Esophagus squamous epithelium (tissue), 5 donors: ENCODE measurements at regions not wholly inside any gene's neighbourhood (a gene's known extent, or its start where the extent isn't known, plus 50 kb on each side); places are given as distances from the start of the nearest gene placed in this dataset.
"Not testable (repeated sequence)": the region's sequence is repeated elsewhere in the genome, so short reads cannot be mapped to it uniquely, and the experiment has no call there.

Experiments used
- DNase-seq: peaks from one replicate; lab custom pipeline; 2025; lab: John Stamatoyannopoulos, UW
- H3K27ac ChIP-seq, 4 donors: fragments of 200-600 bp; sonication (generic); one replicate each; pipeline ENCODE4 v1.5.1; 2016 to 2019; ENCODE audit warnings: mild to moderate bottlenecking in 1 of 4
- H3K27me3 ChIP-seq, 4 donors: fragments of 200-600 bp; sonication (generic); 1 replicate in 3 of 4; 2 replicates in 1 of 4; pipeline versions ENCODE4 v1.5.1 to v1.6.0; 2017 to 2021; ENCODE audit warnings: antibody characterized with exemption in 1 of 4
- H3K36me3 ChIP-seq, 3 donors: fragments of 200-600 bp; sonication (generic); one replicate each; pipeline ENCODE4 v1.5.1; 2016 to 2019
- H3K4me1 ChIP-seq, 3 donors: fragments of 200-600 bp; sonication (generic); one replicate each; pipeline ENCODE4 v1.5.1; 2017 to 2019
- H3K4me3 ChIP-seq, 4 donors: fragments of 200-600 bp; sonication (generic); 1 replicate in 3 of 4; 2 replicates in 1 of 4; pipeline ENCODE4 v1.5.1; 2016 to 2019; ENCODE audit warnings: mild to moderate bottlenecking in 2 of 4, moderate library complexity in 1 of 4
- H3K9me3 ChIP-seq, 3 donors: fragments of 200-600 bp; sonication (generic); one replicate each; pipeline ENCODE4 v1.5.1; 2016 to 2019
- POLR2A ChIP-seq, 4 donors: fragments of 450-650 bp; IDR thresholded peaks; one replicate each; pipeline ENCODE4 v1.6.1; 2017; ENCODE audit warnings: antibody characterized with exemption in 4 of 4, mild to moderate bottlenecking in 4 of 4, moderate library complexity in 3 of 4
- WGBS, 2 donors: methylation state at CpG; one replicate each; pipeline ENCODE4 v1.1.5; 2018; 5-methylcytosine and 5-hydroxymethylcytosine counted together
- intact Hi-C: fragments of 100-400 bp; cut with DNase I; formaldehyde crosslinking; loops from one replicate; pipeline ENCODE4 v1.15.0; 2022
- TF ChIP-seq, protein P1 (sequence below), 6 experiments: fragments of 450-650 bp in 4 of 6; fragments of 200-600 bp in 2 of 6; sonication (generic) in 2 of 6; IDR thresholded peaks; one replicate each; pipeline ENCODE4 v1.5.1; 2016 to 2019; ENCODE audit warnings: antibody characterized with exemption in 6 of 6, mild to moderate bottlenecking in 4 of 6, moderate library complexity in 4 of 6
- donor health status: DM: yes; HTN: yes; CAD: no.

- intact Hi-C loops: no loop called here
- H3K4me3 ChIP-seq: no peak overlapping the region
- no peaks in the 10 kb centered on the region for H3K36me3 ChIP-seq
- no peaks in the 10 kb centered on the region for H3K27me3 ChIP-seq
- H3K4me1 ChIP-seq: no peaks in the 10 kb centered on the region
- no peak for TF ChIP-seq POLR2A (IDR thresholded peaks at IDR 0.05)
- TF ChIP-seq, protein P1, sequence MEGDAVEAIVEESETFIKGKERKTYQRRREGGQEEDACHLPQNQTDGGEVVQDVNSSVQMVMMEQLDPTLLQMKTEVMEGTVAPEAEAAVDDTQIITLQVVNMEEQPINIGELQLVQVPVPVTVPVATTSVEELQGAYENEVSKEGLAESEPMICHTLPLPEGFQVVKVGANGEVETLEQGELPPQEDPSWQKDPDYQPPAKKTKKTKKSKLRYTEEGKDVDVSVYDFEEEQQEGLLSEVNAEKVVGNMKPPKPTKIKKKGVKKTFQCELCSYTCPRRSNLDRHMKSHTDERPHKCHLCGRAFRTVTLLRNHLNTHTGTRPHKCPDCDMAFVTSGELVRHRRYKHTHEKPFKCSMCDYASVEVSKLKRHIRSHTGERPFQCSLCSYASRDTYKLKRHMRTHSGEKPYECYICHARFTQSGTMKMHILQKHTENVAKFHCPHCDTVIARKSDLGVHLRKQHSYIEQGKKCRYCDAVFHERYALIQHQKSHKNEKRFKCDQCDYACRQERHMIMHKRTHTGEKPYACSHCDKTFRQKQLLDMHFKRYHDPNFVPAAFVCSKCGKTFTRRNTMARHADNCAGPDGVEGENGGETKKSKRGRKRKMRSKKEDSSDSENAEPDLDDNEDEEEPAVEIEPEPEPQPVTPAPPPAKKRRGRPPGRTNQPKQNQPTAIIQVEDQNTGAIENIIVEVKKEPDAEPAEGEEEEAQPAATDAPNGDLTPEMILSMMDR (IDR thresholded peaks at IDR 0.05): no peak
- DNase-seq: no peak
- no peak overlapping the region for H3K27ac ChIP-seq
- H3K9me3 ChIP-seq: no peaks in the 10 kb centered on the region
- 85% methylated on average over 4 of the region's 4 CpGs for WGBS, 2 donors
Measured at GRCh38 chr12:46629331-46630229, 196.2 kb downstream of the SLC38A4 start.

DNA sequence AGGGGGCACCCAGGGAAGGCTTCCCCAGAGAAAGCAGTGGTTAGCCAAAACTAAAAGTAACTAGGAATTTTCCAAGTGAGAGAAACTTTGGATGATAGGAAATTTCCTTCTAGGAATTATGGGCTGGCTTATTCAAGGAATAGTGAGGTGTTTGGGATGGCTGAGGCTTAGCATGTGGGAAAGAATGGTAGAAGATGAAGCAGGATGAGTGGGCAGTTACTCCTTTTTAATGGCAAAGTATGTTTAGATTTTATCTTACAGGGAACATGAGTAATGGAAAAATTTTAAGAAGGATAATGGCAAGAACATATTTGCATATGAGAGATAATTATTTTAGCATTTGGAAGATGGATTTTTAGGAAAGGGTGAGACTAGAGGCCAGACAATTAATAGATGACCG is 197.6 kb downstream of the SLC38A4 start:
- no peak overlapping the region for H3K4me3 ChIP-seq
- DNase-seq: no peak
- WGBS, 2 donors: 84 to 89% methylated on average over 1 of the region's 1 CpG
- TF ChIP-seq POLR2A (IDR thresholded peaks at IDR 0.05): no peak
- TF ChIP-seq, protein P1 (IDR thresholded peaks at IDR 0.05): no peak
- intact Hi-C loops: no loop called here
- no peaks in the 10 kb centered on the region for H3K9me3 ChIP-seq
- no peaks in the 10 kb centered on the region for H3K36me3 ChIP-seq
- no peaks in the 10 kb centered on the region for H3K27me3 ChIP-seq
- no peak overlapping the region for H3K27ac ChIP-seq
- H3K4me1 ChIP-seq: peaks cover 0 to 9% (median 0%) of the 10 kb centered on the region in 3 donors

DNA sequence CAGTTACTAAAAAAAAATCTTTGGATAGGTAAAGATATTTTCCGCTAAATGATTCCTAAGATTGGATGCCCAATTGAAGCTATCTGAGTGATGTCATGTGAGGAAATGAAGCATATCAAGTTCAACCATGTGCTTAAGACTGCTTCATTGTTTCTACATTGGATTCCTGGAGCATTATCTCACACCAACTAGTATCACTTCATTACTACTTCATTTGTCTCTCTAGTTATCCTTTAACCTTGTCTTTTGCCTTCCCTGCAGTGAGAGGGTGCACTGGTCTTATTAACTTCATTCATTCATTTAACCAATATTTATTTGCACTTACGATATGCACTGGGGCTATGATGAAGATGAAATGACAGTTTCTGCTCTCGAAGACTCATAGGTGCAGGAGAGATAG is 198.1 kb downstream of the SLC38A4 start:
- WGBS, 2 donors: 91 to 94% methylated on average over 3 of the region's 3 CpGs
- intact Hi-C loops: no loop called here
- no peak for DNase-seq
- H3K9me3 ChIP-seq: no peaks in the 10 kb centered on the region
- H3K36me3 ChIP-seq: no peaks in the 10 kb centered on the region
- no peak overlapping the region for H3K4me3 ChIP-seq
- no peaks in the 10 kb centered on the region for H3K27me3 ChIP-seq
- H3K4me1 ChIP-seq: peaks cover 0 to 9% (median 0%) of the 10 kb centered on the region in 3 donors
- TF ChIP-seq POLR2A (IDR thresholded peaks at IDR 0.05): no peak
- TF ChIP-seq, protein P1 (IDR thresholded peaks at IDR 0.05): no peak
- H3K27ac ChIP-seq: no peak overlapping the region

DNA sequence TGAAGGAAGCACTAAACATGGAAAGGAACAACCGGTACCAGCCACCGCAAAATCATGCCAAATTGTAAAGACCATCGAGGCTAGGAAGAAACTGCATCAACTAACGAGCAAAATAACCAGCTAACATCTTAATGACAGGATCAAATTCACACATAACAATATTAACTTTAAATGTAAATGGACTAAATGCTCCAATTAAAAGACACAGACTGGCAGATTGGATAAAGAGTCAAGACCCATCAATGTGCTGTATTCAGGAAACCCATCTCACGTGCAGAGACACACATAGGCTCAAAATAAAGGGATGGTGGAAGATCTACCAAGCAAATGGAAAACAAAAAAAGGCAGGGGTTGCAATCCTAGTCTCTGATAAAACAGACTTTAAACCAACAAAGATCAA is 206.3 kb downstream of the SLC38A4 start:
- H3K9me3 ChIP-seq, H3K27me3 ChIP-seq, DNase-seq, H3K36me3 ChIP-seq, intact Hi-C loops, H3K4me3 ChIP-seq, H3K27ac ChIP-seq, H3K4me1 ChIP-seq: not testable (repeated sequence)
- 96% methylated on average over 3 to 5 of the region's 5 CpGs for WGBS, 2 donors

DNA sequence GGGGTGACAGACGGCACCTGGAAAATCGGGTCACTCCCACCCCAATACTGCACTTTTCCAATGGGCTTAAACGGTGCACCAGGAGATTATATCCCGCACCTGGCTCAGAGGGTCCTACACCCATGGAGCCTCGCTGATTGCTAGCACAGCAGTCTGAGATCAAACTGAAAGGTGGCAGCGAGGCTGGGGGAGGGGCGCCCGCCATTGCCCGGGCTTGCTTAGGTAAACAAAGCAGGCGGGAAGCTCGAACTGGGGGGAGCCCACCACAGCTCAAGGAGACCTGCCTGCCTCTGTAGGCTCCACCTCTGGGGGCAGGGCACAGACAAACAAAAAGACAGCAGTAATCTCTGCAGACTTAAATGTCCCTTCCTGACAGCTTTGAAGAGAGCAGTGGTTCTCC is 208.1 kb downstream of the SLC38A4 start:
- WGBS, 2 donors: 94% methylated on average over 4 of the region's 11 CpGs; no CpG with 5 or more reads in 1 of the 2 donors
- H3K4me1 ChIP-seq, H3K9me3 ChIP-seq, H3K27me3 ChIP-seq, H3K4me3 ChIP-seq, H3K36me3 ChIP-seq, DNase-seq, intact Hi-C loops: not testable (repeated sequence)
- H3K27ac ChIP-seq: peak overlapping the region in 1 of 4 donors; percentile 17

GRCh38 chr12:46617167-46617566 is 208.6 kb downstream of the SLC38A4 start:
- H3K4me1 ChIP-seq: no peaks in the 10 kb centered on the region
- WGBS, 2 donors: 47 to 69% methylated on average over 4 of the region's 4 CpGs
- H3K4me3 ChIP-seq: no peak overlapping the region
- intact Hi-C loops: no loop called here
- TF ChIP-seq, protein P1 (IDR thresholded peaks at IDR 0.05): no peak
- no peak for TF ChIP-seq POLR2A (IDR thresholded peaks at IDR 0.05)
- no peak for DNase-seq
- H3K36me3 ChIP-seq: no peaks in the 10 kb centered on the region
- H3K27me3 ChIP-seq: no peaks in the 10 kb centered on the region
- H3K9me3 ChIP-seq: no peaks in the 10 kb centered on the region
- peak overlapping the region in 3 of 4 donors; percentile 17 to 36 (median 34) for H3K27ac ChIP-seq
